H9 (cell line): ENCODE measurements at regions not wholly inside any gene's neighbourhood (a gene's known extent, or its start where the extent isn't known, plus 50 kb on each side); places are given as distances from the start of the nearest gene placed in this dataset.

Experiments used
- DNase-seq: peaks from one replicate; pipeline ENCODE4 v3.0.0-alpha.2; 2017
- H2AFZ ChIP-seq: one replicate; pipeline ENCODE4 v1.6.1; 2013; ENCODE audit warnings: mild to moderate bottlenecking, low read length, control low read depth, moderate library complexity
- H2AK5ac ChIP-seq: 2 replicates; pipeline ENCODE4 v1.6.1; 2013; ENCODE audit warnings: low read length, control low read depth, mixed read lengths; ENCODE audit not compliant: insufficient read length
- H2BK120ac ChIP-seq: one replicate; pipeline ENCODE4 v1.6.1; 2013; ENCODE audit warnings: low read depth, mild to moderate bottlenecking, low read length, control low read depth, inconsistent platforms; ENCODE audit not compliant: poor library complexity, severe bottlenecking
- H2BK12ac ChIP-seq: 2 replicates; pipeline ENCODE4 v1.6.1; 2013; ENCODE audit warnings: low read length, control low read depth, mixed read lengths, low read depth; ENCODE audit not compliant: insufficient read length
- H2BK15ac ChIP-seq: 2 replicates; pipeline ENCODE4 v1.6.1; 2013; ENCODE audit warnings: low read depth, low read length, control low read depth
- H2BK20ac ChIP-seq: one replicate; pipeline ENCODE4 v1.6.1; 2013; ENCODE audit warnings: low read depth, mild to moderate bottlenecking, low read length, control low read depth, inconsistent platforms; ENCODE audit not compliant: poor library complexity, severe bottlenecking
- H2BK5ac ChIP-seq: 2 replicates; pipeline ENCODE4 v1.6.1; 2013; ENCODE audit warnings: low read length, control low read depth, mixed read lengths; ENCODE audit not compliant: insufficient read length
- H3K14ac ChIP-seq: 2 replicates; pipeline ENCODE4 v1.6.1; 2013; ENCODE audit warnings: low read length, control low read depth; ENCODE audit not compliant: insufficient read depth
- H3K18ac ChIP-seq: 2 replicates; pipeline ENCODE4 v1.6.1; 2013; ENCODE audit warnings: low read depth, mild to moderate bottlenecking, mixed read lengths, low read length, control low read depth; ENCODE audit not compliant: insufficient read length
- H3K23ac ChIP-seq: 2 replicates; pipeline ENCODE4 v1.6.1; 2013; ENCODE audit warnings: low read length, control low read depth, mixed read lengths, low read depth; ENCODE audit not compliant: insufficient read length
- H3K23me2 ChIP-seq: 2 replicates; pipeline ENCODE4 v1.6.1; 2013; ENCODE audit warnings: low read depth, mild to moderate bottlenecking, mixed read lengths, low read length, control low read depth; ENCODE audit not compliant: insufficient read length, poor library complexity, severe bottlenecking
- H3K27ac ChIP-seq: 2 replicates; pipeline ENCODE4 v1.5.1; 2013; ENCODE audit warnings: low read length, control low read depth, mixed read lengths, low read depth; ENCODE audit not compliant: insufficient read length
- H3K27me3 ChIP-seq: 2 replicates; pipeline ENCODE4 v1.6.1; 2013; ENCODE audit warnings: low read length, control low read depth, inconsistent platforms; ENCODE audit not compliant: insufficient read depth
- H3K4ac ChIP-seq: 2 replicates; pipeline ENCODE4 v1.6.1; 2013; ENCODE audit warnings: low read depth, mild to moderate bottlenecking, control low read depth, inconsistent platforms, low read length, moderate library complexity
- H3K4me1 ChIP-seq: 2 replicates; pipeline ENCODE4 v1.6.1; 2013; ENCODE audit warnings: low read length, control low read depth, inconsistent platforms; ENCODE audit not compliant: insufficient read depth
- H3K4me2 ChIP-seq: 2 replicates; pipeline ENCODE4 v1.6.1; 2013; ENCODE audit warnings: low read length, control low read depth, mixed read lengths; ENCODE audit not compliant: insufficient read length, insufficient read depth
- H3K56ac ChIP-seq: 2 replicates; pipeline ENCODE4 v1.6.1; 2013; ENCODE audit warnings: low read depth, mild to moderate bottlenecking, mixed read lengths, low read length, control low read depth; ENCODE audit not compliant: insufficient read length
- H3K79me1 ChIP-seq: 2 replicates; pipeline ENCODE4 v1.6.1; 2013; ENCODE audit warnings: low read depth, mild to moderate bottlenecking, moderate library complexity, low read length, control low read depth, inconsistent platforms; ENCODE audit not compliant: insufficient read depth, poor library complexity, severe bottlenecking
- H3K79me2 ChIP-seq: 2 replicates; pipeline ENCODE4 v1.6.1; 2013; ENCODE audit warnings: low read length, control low read depth, inconsistent platforms; ENCODE audit not compliant: insufficient read depth
- H3K9ac ChIP-seq: 2 replicates; pipeline ENCODE4 v1.6.1; 2013; ENCODE audit warnings: low read length, control low read depth, mixed read lengths; ENCODE audit not compliant: insufficient read length; ENCODE audit errors: extremely low read depth
- H3K9me3 ChIP-seq: one replicate; pipeline ENCODE4 v1.6.1; 2013; ENCODE audit warnings: low read depth, low read length, inconsistent platforms; ENCODE audit not compliant: control insufficient read depth
- H3T11ph ChIP-seq: one replicate; pipeline ENCODE4 v1.6.1; 2013; ENCODE audit warnings: mild to moderate bottlenecking, low read length, control low read depth, inconsistent platforms
- H4K20me1 ChIP-seq: one replicate; pipeline ENCODE4 v1.6.1; 2013; ENCODE audit not compliant: control insufficient read depth, insufficient read length, insufficient read depth
- H4K5ac ChIP-seq: 2 replicates; pipeline ENCODE4 v1.6.1; 2013; ENCODE audit warnings: low read depth, mild to moderate bottlenecking, mixed read lengths, low read length, control low read depth; ENCODE audit not compliant: insufficient read length
- H4K8ac ChIP-seq: replicated peaks from 2 replicates; pipeline ENCODE4 v1.6.1; 2013; ENCODE audit warnings: low read length, control low read depth, mixed read lengths, low read depth; ENCODE audit not compliant: insufficient read length
- H4K91ac ChIP-seq: 2 replicates; pipeline ENCODE4 v1.6.1; 2013; ENCODE audit warnings: low read depth, mild to moderate bottlenecking, moderate library complexity, mixed read lengths, low read length, control low read depth; ENCODE audit not compliant: insufficient read length
- H3K27ac Mint-ChIP-seq, 3 experiments: 2 replicates in 2 of 3; 3 replicates in 1 of 3; pipeline ENCODE4 v1.8.0; 2020 to 2021; ENCODE audit warnings: mixed read lengths in 3 of 3, mild to moderate bottlenecking in 1 of 3, moderate library complexity in 1 of 3
- H3K27me3 Mint-ChIP-seq: 2 replicates; pipeline ENCODE4 v1.8.0; 2021; ENCODE audit warnings: low read depth, mild to moderate bottlenecking, moderate library complexity, mixed read lengths
- H3K36me3 Mint-ChIP-seq, 3 experiments: 2 replicates in 2 of 3; 3 replicates in 1 of 3; pipeline ENCODE4 v1.8.0; 2020 to 2021; ENCODE audit warnings: low read depth in 3 of 3, mixed read lengths in 3 of 3; ENCODE audit not compliant: insufficient read depth in 1 of 3
- H3K4me1 Mint-ChIP-seq, 2 experiments: 2 replicates each; pipeline ENCODE4 v1.8.0; 2020; ENCODE audit warnings: mixed read lengths in 2 of 2
- H3K4me3 Mint-ChIP-seq, 2 experiments: 2 replicates in 1 of 2; 3 replicates in 1 of 2; pipeline ENCODE4 v1.8.0; 2020 to 2021; ENCODE audit warnings: mild to moderate bottlenecking in 2 of 2, mixed read lengths in 2 of 2, moderate library complexity in 1 of 2
- H3K9me3 Mint-ChIP-seq, 2 experiments: 2 replicates in 1 of 2; 3 replicates in 1 of 2; pipeline ENCODE4 v1.8.0; 2020; ENCODE audit warnings: mild to moderate bottlenecking in 2 of 2, mixed read lengths in 2 of 2, moderate library complexity in 1 of 2
- WGBS: extraction: QIAGEN DNeasy Blood & Tissue Kit; methylation state at CpG from one replicate; pipeline ENCODE4 v1.1.7; 2013; ENCODE audit warnings: missing lambda C conversion rate, low lambda C conversion rate, mixed read lengths; ENCODE audit not compliant: insufficient read length; ENCODE audit errors: extremely low coverage; 5-methylcytosine and 5-hydroxymethylcytosine counted together
- TF ChIP-seq, protein P1 (sequence below): fragments of 200-600 bp; sonication (generic); conservative IDR thresholded peaks from 3 replicates; pipeline ENCODE4 v1.8.0; 2021; ENCODE audit warnings: antibody characterized with exemption, mild to moderate bottlenecking

DNA sequence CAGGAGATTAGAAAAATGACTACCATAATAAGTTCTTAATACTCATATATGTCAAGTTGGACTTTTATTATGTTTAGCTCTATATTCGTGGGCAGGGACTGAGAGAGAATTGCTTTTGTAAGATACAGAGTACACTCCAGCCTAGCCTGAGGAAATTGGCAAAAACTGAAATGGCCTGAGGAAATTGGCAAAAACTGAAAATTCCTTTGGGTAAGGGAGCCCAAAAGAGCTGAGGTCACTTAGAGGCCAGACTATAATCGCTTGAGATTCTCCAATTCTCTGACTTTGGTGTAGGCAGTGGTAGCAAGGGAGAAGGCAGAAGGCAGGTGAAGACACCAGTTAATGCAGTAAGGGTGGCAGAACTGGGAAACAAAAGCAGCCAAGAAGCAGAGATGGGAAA, 124.5 kb upstream of the HCCS start:
- TF ChIP-seq, protein P1, sequence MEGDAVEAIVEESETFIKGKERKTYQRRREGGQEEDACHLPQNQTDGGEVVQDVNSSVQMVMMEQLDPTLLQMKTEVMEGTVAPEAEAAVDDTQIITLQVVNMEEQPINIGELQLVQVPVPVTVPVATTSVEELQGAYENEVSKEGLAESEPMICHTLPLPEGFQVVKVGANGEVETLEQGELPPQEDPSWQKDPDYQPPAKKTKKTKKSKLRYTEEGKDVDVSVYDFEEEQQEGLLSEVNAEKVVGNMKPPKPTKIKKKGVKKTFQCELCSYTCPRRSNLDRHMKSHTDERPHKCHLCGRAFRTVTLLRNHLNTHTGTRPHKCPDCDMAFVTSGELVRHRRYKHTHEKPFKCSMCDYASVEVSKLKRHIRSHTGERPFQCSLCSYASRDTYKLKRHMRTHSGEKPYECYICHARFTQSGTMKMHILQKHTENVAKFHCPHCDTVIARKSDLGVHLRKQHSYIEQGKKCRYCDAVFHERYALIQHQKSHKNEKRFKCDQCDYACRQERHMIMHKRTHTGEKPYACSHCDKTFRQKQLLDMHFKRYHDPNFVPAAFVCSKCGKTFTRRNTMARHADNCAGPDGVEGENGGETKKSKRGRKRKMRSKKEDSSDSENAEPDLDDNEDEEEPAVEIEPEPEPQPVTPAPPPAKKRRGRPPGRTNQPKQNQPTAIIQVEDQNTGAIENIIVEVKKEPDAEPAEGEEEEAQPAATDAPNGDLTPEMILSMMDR = no peak
- no peaks in the 10 kb centered on the region; the same call in 1 of the 2 replicates for H3K79me2 ChIP-seq
- no peak overlapping the region for H3K27ac ChIP-seq
- H3K23me2 ChIP-seq = no peaks in the 10 kb centered on the region
- no peak overlapping the region for H2BK20ac ChIP-seq
- H3T11ph ChIP-seq = no peak overlapping the region
- no peak overlapping the region for H4K8ac ChIP-seq
- no peak overlapping the region for H4K5ac ChIP-seq
- no CpG with 5 or more reads among the region's 2 CpGs for WGBS
- H3K4me2 ChIP-seq = no peak overlapping the region
- no peaks in the 10 kb centered on the region; a peak in 1 of 7 replicates for H3K36me3 Mint-ChIP-seq
- H2BK12ac ChIP-seq = no peak overlapping the region
- peaks cover 3 to 5% of the 10 kb centered on the region in 2 experiments; a peak in 2 of 4 replicates for H3K4me1 Mint-ChIP-seq
- H2AFZ ChIP-seq = no peak overlapping the region
- no peak overlapping the region for H3K9ac ChIP-seq
- no peak for DNase-seq
- H3K14ac ChIP-seq = no peak overlapping the region
- H2BK15ac ChIP-seq = no peak overlapping the region
- H3K23ac ChIP-seq = no peak overlapping the region
- no peak overlapping the region for H3K56ac ChIP-seq
- no peaks in the 10 kb centered on the region for H3K9me3 ChIP-seq
- H3K27ac Mint-ChIP-seq = no peak overlapping the region
- no peaks in the 10 kb centered on the region for H3K79me1 ChIP-seq
- H3K9me3 Mint-ChIP-seq = peaks cover 51 to 63% of the 10 kb centered on the region in 2 experiments
- H4K20me1 ChIP-seq = no peaks in the 10 kb centered on the region
- no peak overlapping the region for H2AK5ac ChIP-seq
- H3K4me3 Mint-ChIP-seq = no peak overlapping the region
- H4K91ac ChIP-seq = no peak overlapping the region
- no peaks in the 10 kb centered on the region for H3K27me3 ChIP-seq
- no peak overlapping the region for H2BK5ac ChIP-seq
- no peak overlapping the region for H3K18ac ChIP-seq
- no peaks in the 10 kb centered on the region for H3K27me3 Mint-ChIP-seq
- H3K4ac ChIP-seq = no peak overlapping the region
- no peak overlapping the region for H2BK120ac ChIP-seq
- H3K4me1 ChIP-seq = no peaks in the 10 kb centered on the region; the same call in 1 of the 2 replicates
